NCI-H1694 treated with DMSO at 0.1 percent for 48 hours (cell line): ENCODE measurements at regions not wholly inside any gene's neighbourhood (a gene's known extent, or its start where the extent isn't known, plus 50 kb on each side); places are given as distances from the start of the nearest gene placed in this dataset.

ENCODE experiments used
- DNase-seq: peaks from one replicate; lab custom pipeline; 2025; lab: John Stamatoyannopoulos, UW

- no peak for DNase-seq
Observed at GRCh38 chr5:116848954-116849581, 274.4 kb upstream of the SEMA6A start.

GRCh38 chr5:116847960-116848359 is 273.3 kb upstream of the SEMA6A start:
- no peak for DNase-seq

- DNase-seq, result no peak
Observed at GRCh38 chr5:116844015-116844414, 269.4 kb upstream of the SEMA6A start.

GRCh38 chr5:116842514-116842961 is 267.9 kb upstream of the SEMA6A start:
- DNase-seq, result no peak

- DNase-seq, result no peak
Observed at GRCh38 chr5:116841734-116842133, 267.1 kb upstream of the SEMA6A start.

GRCh38 chr5:116838011-116838536 is 263.5 kb upstream of the SEMA6A start:
- DNase-seq, result peak; percentile 13

- no peak for DNase-seq
Observed at GRCh38 chr5:116834796-116835515, 260.3 kb upstream of the SEMA6A start.

- no peak for DNase-seq
Observed at GRCh38 chr5:116830079-116830478, 255.5 kb upstream of the SEMA6A start.

GRCh38 chr5:116827078-116827477 is 252.5 kb upstream of the SEMA6A start:
- no peak for DNase-seq

- no peak for DNase-seq
Observed at GRCh38 chr5:116825486-116825885, 250.9 kb upstream of the SEMA6A start.

- DNase-seq, result no peak
Observed at GRCh38 chr5:116824751-116825438, 250.3 kb upstream of the SEMA6A start.

- no peak for DNase-seq
Observed at GRCh38 chr5:116814626-116815385, 240.2 kb upstream of the SEMA6A start.

- no peak for DNase-seq
Observed at GRCh38 chr5:116813906-116814305, 239.3 kb upstream of the SEMA6A start.

- no peak for DNase-seq
Observed at GRCh38 chr5:116813356-116813755, 238.7 kb upstream of the SEMA6A start.

GRCh38 chr5:116810951-116811350 is 236.3 kb upstream of the SEMA6A start:
- no peak for DNase-seq

GRCh38 chr5:116806836-116807235 is 232.2 kb upstream of the SEMA6A start:
- DNase-seq, result no peak

- DNase-seq, result no peak
Observed at GRCh38 chr5:116799401-116799800, 224.8 kb upstream of the SEMA6A start.

GRCh38 chr5:116795189-116795588 is 220.6 kb upstream of the SEMA6A start:
- DNase-seq, result no peak

- no peak for DNase-seq
Observed at GRCh38 chr5:116789522-116789921, 214.9 kb upstream of the SEMA6A start.

GRCh38 chr5:116788851-116789403 is 214.3 kb upstream of the SEMA6A start:
- no peak for DNase-seq

GRCh38 chr5:116787570-116787969 is 212.9 kb upstream of the SEMA6A start:
- no peak for DNase-seq

- DNase-seq, result no peak
Observed at GRCh38 chr5:116785106-116785505, 210.5 kb upstream of the SEMA6A start.
